CD14-positive monocyte (primary cell): ENCODE measurements at regions not wholly inside any gene's neighbourhood (a gene's known extent, or its start where the extent isn't known, plus 50 kb on each side); places are given as distances from the start of the nearest gene placed in this dataset.

Source experiments
- DNase-seq, 3 donors: peaks; one replicate each; pipeline ENCODE4 v3.0.0-alpha.2; 2011 to 2022
- H2AFZ ChIP-seq: 2 replicates; pipeline ENCODE4 v1.6.0; 2012; ENCODE audit warnings: mild to moderate bottlenecking, low read depth, low read length, inconsistent platforms; ENCODE audit not compliant: insufficient read depth, poor library complexity, severe bottlenecking
- H3K27ac ChIP-seq, 2 donors: 1 replicate in 1 of 2; 2 replicates in 1 of 2; pipeline ENCODE4 v1.5.1; 2012 to 2013; ENCODE audit warnings: low read length in 2 of 2, control low read depth in 1 of 2, inconsistent platforms in 1 of 2, low read depth in 1 of 2, mild to moderate bottlenecking in 1 of 2
- H3K27me3 ChIP-seq, 2 donors: one replicate each; pipeline versions ENCODE4 v1.6.0 to v1.6.1; 2011 to 2013; ENCODE audit warnings: low read length in 2 of 2; ENCODE audit not compliant: control insufficient read depth in 2 of 2, insufficient read depth in 2 of 2
- H3K36me3 ChIP-seq, 2 donors: replicated peaks in 1 of 2; 1 replicate in 1 of 2; 2 replicates in 1 of 2; pipeline versions ENCODE4 v1.5.1 to v1.6.1; 2012 to 2013; ENCODE audit warnings: low read length in 2 of 2, control low read depth in 1 of 2, inconsistent platforms in 1 of 2, mild to moderate bottlenecking in 1 of 2; ENCODE audit not compliant: insufficient read depth in 2 of 2, control insufficient read depth in 1 of 2
- H3K4me1 ChIP-seq, 2 donors: 1 replicate in 1 of 2; 2 replicates in 1 of 2; pipeline versions ENCODE4 v1.5.1 to v1.6.1; 2012 to 2013; ENCODE audit warnings: low read length in 2 of 2, control low read depth in 1 of 2, inconsistent platforms in 1 of 2, mild to moderate bottlenecking in 1 of 2, moderate library complexity in 1 of 2; ENCODE audit not compliant: insufficient read depth in 2 of 2, control insufficient read depth in 1 of 2
- H3K4me2 ChIP-seq: replicated peaks from 2 replicates; pipeline ENCODE3; 2012; ENCODE audit warnings: low read length, moderate library complexity, mild to moderate bottlenecking; ENCODE audit not compliant: poor library complexity, severe bottlenecking; ENCODE audit errors: extremely low read depth
- H3K4me3 ChIP-seq, 3 experiments: fragments of 200-600 bp in 1 of 3; sonication (generic) in 1 of 3; replicated peaks in 1 of 3; 1 replicate in 2 of 3; 2 replicates in 1 of 3; pipeline ENCODE4 v1.5.1; 2011 to 2013; ENCODE audit warnings: low read length in 3 of 3, mild to moderate bottlenecking in 3 of 3, control low read depth in 2 of 3, low read depth in 2 of 3, inconsistent platforms in 1 of 3, moderate library complexity in 1 of 3
- H3K79me2 ChIP-seq: 2 replicates; pipeline ENCODE4 v1.6.0; 2012; ENCODE audit warnings: mild to moderate bottlenecking, control low read depth, inconsistent platforms, low read length, moderate library complexity; ENCODE audit not compliant: insufficient read depth
- H3K9ac ChIP-seq: 2 replicates; pipeline ENCODE4 v1.6.0; 2017; ENCODE audit warnings: low read length, mild to moderate bottlenecking; ENCODE audit not compliant: insufficient read depth, poor library complexity, severe bottlenecking
- H3K9me3 ChIP-seq, 2 donors: replicated peaks in 1 of 2; 1 replicate in 1 of 2; 2 replicates in 1 of 2; pipeline versions ENCODE4 v1.5.1 to v1.6.1; 2012 to 2013; ENCODE audit warnings: low read length in 2 of 2, control low read depth in 1 of 2; ENCODE audit not compliant: control insufficient read depth in 1 of 2, insufficient read depth in 1 of 2
- H4K20me1 ChIP-seq: 2 replicates; pipeline ENCODE4 v1.6.0; 2012; ENCODE audit warnings: mild to moderate bottlenecking, low read length, control low read depth, moderate library complexity; ENCODE audit not compliant: insufficient read depth
- H3K27ac Mint-ChIP-seq, 7 donors: one replicate each; pipeline ENCODE4 v1.8.0; 2020; ENCODE audit warnings: mild to moderate bottlenecking in 7 of 7, mixed read lengths in 7 of 7, moderate library complexity in 6 of 7, inconsistent platforms in 2 of 7
- H3K27me3 Mint-ChIP-seq, 3 donors: one replicate each; pipeline ENCODE4 v1.8.0; 2021 to 2022; ENCODE audit warnings: low read depth in 3 of 3, mild to moderate bottlenecking in 3 of 3, mixed read lengths in 3 of 3, moderate library complexity in 3 of 3, inconsistent platforms in 1 of 3
- H3K36me3 Mint-ChIP-seq, 2 donors: one replicate each; pipeline ENCODE4 v1.8.0; 2020; ENCODE audit warnings: mixed read lengths in 2 of 2, inconsistent platforms in 1 of 2, mild to moderate bottlenecking in 1 of 2
- H3K4me1 Mint-ChIP-seq: one replicate; pipeline ENCODE4 v1.8.0; 2020; ENCODE audit warnings: mild to moderate bottlenecking, mixed read lengths
- H3K4me3 Mint-ChIP-seq, 2 donors: one replicate each; pipeline ENCODE4 v1.8.0; 2020; ENCODE audit warnings: mild to moderate bottlenecking in 2 of 2, mixed read lengths in 2 of 2, moderate library complexity in 1 of 2
- H3K9me3 Mint-ChIP-seq, 7 donors: one replicate each; pipeline ENCODE4 v1.8.0; 2020 to 2022; ENCODE audit warnings: mixed read lengths in 7 of 7, mild to moderate bottlenecking in 6 of 7, moderate library complexity in 6 of 7, inconsistent platforms in 2 of 7
- CTCF ChIP-seq: fragments of 200-600 bp; IDR thresholded peaks from one replicate; pipeline ENCODE4 v1.8.0; 2022; ENCODE audit warnings: antibody characterized with exemption, mild to moderate bottlenecking
- WGBS: methylation state at CpG from one replicate; pipeline ENCODE4 v1.1.5; 2013; ENCODE audit warnings: missing lambda C conversion rate; ENCODE audit not compliant: insufficient coverage; 5-methylcytosine and 5-hydroxymethylcytosine counted together
- intact Hi-C, 2 donors: fragments of 100-400 bp; cut with micrococcal nuclease; formaldehyde crosslinking; loops; one replicate each; pipeline versions ENCODE4 v1.15.0 to v1.15.1; 2023

GRCh38 chr18:76685402-76685801 lies 137.0 kb upstream of the ZNF236 start:
- H3K4me1 ChIP-seq = peaks cover 0 to 38% of the 10 kb centered on the region in 2 donors
- Mint-ChIP-seq H3K27me3 (peaks cover 8 to 20% (median 14%) of the 10 kb centered on the region in 3 donors), H3K4me1 (peaks cover 14% of the 10 kb centered on the region), H3K36me3 (no peaks in the 10 kb centered on the region), H3K9me3 (no peaks in the 10 kb centered on the region), H3K27ac (peak overlapping the region in 1 of 7 donors; percentile 53), H3K4me3 (no peak overlapping the region)
- no peak overlapping the region for H3K4me2 ChIP-seq
- H3K4me3 ChIP-seq = no peak overlapping the region
- no peaks in the 10 kb centered on the region for H4K20me1 ChIP-seq
- no peak overlapping the region for H3K27ac ChIP-seq
- H3K27me3 ChIP-seq = peaks cover 0 to 9% of the 10 kb centered on the region in 2 donors
- TF ChIP-seq CTCF = no peak
- intact Hi-C loops = loop anchor here (5.0 kb wide), 2 partner anchors 283 to 288 kb away; no protein-coding TSS in a partner anchor
- no peak overlapping the region for H2AFZ ChIP-seq
- DNase-seq = no peak
- 90% methylated on average over 3 of the region's 7 CpGs for WGBS
- no peaks in the 10 kb centered on the region for H3K9me3 ChIP-seq
- H3K36me3 ChIP-seq = no peaks in the 10 kb centered on the region
- no peak overlapping the region for H3K9ac ChIP-seq
- no peaks in the 10 kb centered on the region for H3K79me2 ChIP-seq

- Mint-ChIP-seq H3K9me3 (no peaks in the 10 kb centered on the region), H3K27me3 (peaks cover 8 to 19% (median 10%) of the 10 kb centered on the region in 3 donors), H3K27ac (no peak overlapping the region), H3K4me3 (no peak overlapping the region), H3K4me1 (peaks cover 11% of the 10 kb centered on the region), H3K36me3 (no peaks in the 10 kb centered on the region)
- WGBS = 94% methylated on average over 16 of the region's 16 CpGs
- intact Hi-C loops = no loop called here
- Histone ChIP-seq H3K79me2 (no peaks in the 10 kb centered on the region), H3K27me3 (peaks cover 0 to 2% of the 10 kb centered on the region in 2 donors), H3K9ac (no peak overlapping the region), H3K36me3 (no peaks in the 10 kb centered on the region), H3K4me1 (peaks cover 0 to 32% of the 10 kb centered on the region in 2 donors), H4K20me1 (no peaks in the 10 kb centered on the region), H3K4me3 (no peak overlapping the region), H3K4me2 (no peak overlapping the region), H2AFZ (no peak overlapping the region), H3K9me3 (no peaks in the 10 kb centered on the region), H3K27ac (no peak overlapping the region)
- DNase-seq = no peak
- no peak for TF ChIP-seq CTCF
These were observed 138.1 kb upstream of the ZNF236 start for GRCh38 chr18:76684265-76684664.
